MCF 10A (cell line): ENCODE measurements at regions not wholly inside any gene's neighbourhood (a gene's known extent, or its start where the extent isn't known, plus 50 kb on each side); places are given as distances from the start of the nearest gene placed in this dataset.

Experiments
- BruUV-seq: library from RNA; stranded (reverse); fragments of 400-500 nt; replicated peaks from 2 replicates; lab custom pipeline; 2021; lab: Mats Ljungman, UMichigan
- CTCF ChIA-PET: fragments of 300-600 bp; sonication (Branson Sonifier 250); formaldehyde crosslinking; extraction: SDS; loops from one replicate; lab custom pipeline; 2021; ENCODE audit warnings: antibody characterized with exemption, inconsistent platforms; lab: Yijun Ruan, JAX
- POLR2A ChIA-PET: fragments of 300-600, 350-650 bp; sonication (Branson Sonifier 250); formaldehyde crosslinking; extraction: SDS; loops from one replicate; lab custom pipeline; 2020; ENCODE audit warnings: antibody characterized with exemption, inconsistent platforms; lab: Yijun Ruan, JAX
- DNase-seq: peaks from one replicate; pipeline ENCODE4 v3.0.0-alpha.2; 2018; ENCODE audit not compliant: unreplicated experiment
- H3K27ac Mint-ChIP-seq: one replicate; pipeline ENCODE4 v1.8.0; 2022; ENCODE audit warnings: mild to moderate bottlenecking, low read depth, mixed read lengths; ENCODE audit not compliant: unreplicated experiment
- H3K27me3 Mint-ChIP-seq: one replicate; pipeline ENCODE4 v1.8.0; 2022; ENCODE audit warnings: mixed read lengths; ENCODE audit not compliant: insufficient read depth, unreplicated experiment
- H3K36me3 Mint-ChIP-seq: one replicate; pipeline ENCODE4 v1.8.0; 2022; ENCODE audit warnings: mild to moderate bottlenecking, moderate library complexity, mixed read lengths; ENCODE audit not compliant: insufficient read depth, unreplicated experiment
- H3K4me1 Mint-ChIP-seq: one replicate; pipeline ENCODE4 v1.8.0; 2022; ENCODE audit warnings: mixed read lengths; ENCODE audit not compliant: insufficient read depth, unreplicated experiment
- H3K4me3 Mint-ChIP-seq: one replicate; pipeline ENCODE4 v1.8.0; 2022; ENCODE audit warnings: mild to moderate bottlenecking, moderate library complexity, mixed read lengths; ENCODE audit not compliant: unreplicated experiment
- H3K9me3 Mint-ChIP-seq: one replicate; pipeline ENCODE4 v1.8.0; 2022; ENCODE audit warnings: mixed read lengths; ENCODE audit not compliant: unreplicated experiment
- intact Hi-C: fragments of 100-400 bp; cut with micrococcal nuclease; formaldehyde crosslinking; loops from 2 replicates; pipeline ENCODE4 v1.14.1; 2022
- TF ChIP-seq, protein P1 (sequence below): fragments of 200-600 bp; IDR thresholded peaks from one replicate; pipeline ENCODE4 v1.8.0; 2022; ENCODE audit warnings: antibody characterized with exemption, mild to moderate bottlenecking; ENCODE audit not compliant: unreplicated experiment

DNA sequence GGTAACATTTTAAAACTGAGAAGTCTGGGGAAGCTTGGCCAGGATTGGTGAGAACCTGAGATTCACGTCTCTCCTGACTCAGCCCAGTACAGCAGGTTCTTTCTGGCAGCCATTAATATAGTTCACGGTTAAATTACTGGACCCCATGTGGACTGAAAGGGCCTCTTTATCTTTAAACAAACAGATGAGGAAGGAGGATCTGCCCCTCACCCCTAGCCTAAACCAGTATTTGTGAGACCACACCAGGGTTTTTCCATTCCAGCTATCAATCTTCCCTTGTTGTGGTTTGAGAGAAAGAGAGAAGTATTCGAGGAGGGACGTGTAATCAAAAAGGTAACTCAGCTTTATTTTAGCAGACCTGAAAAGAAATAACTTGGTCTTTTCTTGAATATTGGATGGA, 137.1 kb downstream of the PROX1 start:
- no peaks in the 10 kb centered on the region for H3K9me3 Mint-ChIP-seq
- no peak overlapping the region for H3K27ac Mint-ChIP-seq
- peaks cover 8% of the 10 kb centered on the region for H3K27me3 Mint-ChIP-seq
- H3K36me3 Mint-ChIP-seq = no peaks in the 10 kb centered on the region
- DNase-seq = no peak
- intact Hi-C loops = loop anchor here (10.0 kb wide), 2 partner anchors 300 to 460 kb away; no protein-coding TSS in a partner anchor
- TF ChIP-seq, protein P1, sequence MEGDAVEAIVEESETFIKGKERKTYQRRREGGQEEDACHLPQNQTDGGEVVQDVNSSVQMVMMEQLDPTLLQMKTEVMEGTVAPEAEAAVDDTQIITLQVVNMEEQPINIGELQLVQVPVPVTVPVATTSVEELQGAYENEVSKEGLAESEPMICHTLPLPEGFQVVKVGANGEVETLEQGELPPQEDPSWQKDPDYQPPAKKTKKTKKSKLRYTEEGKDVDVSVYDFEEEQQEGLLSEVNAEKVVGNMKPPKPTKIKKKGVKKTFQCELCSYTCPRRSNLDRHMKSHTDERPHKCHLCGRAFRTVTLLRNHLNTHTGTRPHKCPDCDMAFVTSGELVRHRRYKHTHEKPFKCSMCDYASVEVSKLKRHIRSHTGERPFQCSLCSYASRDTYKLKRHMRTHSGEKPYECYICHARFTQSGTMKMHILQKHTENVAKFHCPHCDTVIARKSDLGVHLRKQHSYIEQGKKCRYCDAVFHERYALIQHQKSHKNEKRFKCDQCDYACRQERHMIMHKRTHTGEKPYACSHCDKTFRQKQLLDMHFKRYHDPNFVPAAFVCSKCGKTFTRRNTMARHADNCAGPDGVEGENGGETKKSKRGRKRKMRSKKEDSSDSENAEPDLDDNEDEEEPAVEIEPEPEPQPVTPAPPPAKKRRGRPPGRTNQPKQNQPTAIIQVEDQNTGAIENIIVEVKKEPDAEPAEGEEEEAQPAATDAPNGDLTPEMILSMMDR = no peak
- ChIA-PET POLR2A (interaction anchor here (0.5 kb wide), 1 partner anchor 499 kb away, joined by 3 read pairs; no protein-coding TSS in a partner anchor), CTCF (interaction anchor here (0.5 to 6.2 kb wide), 19 partner anchors 9 to 1918 kb away, joined by 3 to 138 read pairs (median 4); no protein-coding TSS in a partner anchor)
- H3K4me3 Mint-ChIP-seq = no peak overlapping the region
- BruUV-seq = no TSS peak
- peaks cover 6% of the 10 kb centered on the region for H3K4me1 Mint-ChIP-seq

DNA sequence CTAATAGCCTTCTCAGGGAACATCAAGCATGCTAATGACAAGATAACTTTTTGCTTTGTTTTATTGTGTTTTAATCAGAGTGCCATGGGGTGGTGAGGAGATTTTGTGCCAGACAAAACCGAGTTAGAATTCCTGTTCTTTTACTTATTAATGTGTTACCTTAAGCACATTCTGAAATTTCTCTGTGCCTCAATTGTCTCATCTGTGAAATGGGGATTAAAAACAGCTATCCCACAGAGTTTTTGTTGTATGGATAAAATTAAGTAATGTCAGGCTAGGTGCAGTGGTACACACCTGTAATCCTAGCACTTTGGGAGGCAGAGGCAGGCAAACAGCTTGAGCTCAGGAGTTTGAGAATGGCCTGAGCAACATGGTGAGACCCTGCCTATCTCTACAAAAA, 138.0 kb downstream of the PROX1 start:
- TF ChIP-seq, protein P1 = no peak
- Mint-ChIP-seq H3K4me1 (peaks cover 6% of the 10 kb centered on the region), H3K27ac (no peak overlapping the region), H3K9me3 (no peaks in the 10 kb centered on the region), H3K27me3 (peaks cover 15% of the 10 kb centered on the region), H3K4me3 (no peak overlapping the region), H3K36me3 (no peaks in the 10 kb centered on the region)
- intact Hi-C loops = loop anchor here (10.0 kb wide), 2 partner anchors 301 to 461 kb away; no protein-coding TSS in a partner anchor
- CTCF ChIA-PET = interaction anchor here (0.5 to 6.2 kb wide), 19 partner anchors 9 to 1020 kb away, joined by 3 to 138 read pairs (median 4); no protein-coding TSS in a partner anchor
- DNase-seq = no peak
- POLR2A ChIA-PET = interaction anchor here (0.6 to 1.2 kb wide), 3 partner anchors 29 to 877 kb away, joined by 3 read pairs; no protein-coding TSS in a partner anchor
- BruUV-seq = no TSS peak

DNA sequence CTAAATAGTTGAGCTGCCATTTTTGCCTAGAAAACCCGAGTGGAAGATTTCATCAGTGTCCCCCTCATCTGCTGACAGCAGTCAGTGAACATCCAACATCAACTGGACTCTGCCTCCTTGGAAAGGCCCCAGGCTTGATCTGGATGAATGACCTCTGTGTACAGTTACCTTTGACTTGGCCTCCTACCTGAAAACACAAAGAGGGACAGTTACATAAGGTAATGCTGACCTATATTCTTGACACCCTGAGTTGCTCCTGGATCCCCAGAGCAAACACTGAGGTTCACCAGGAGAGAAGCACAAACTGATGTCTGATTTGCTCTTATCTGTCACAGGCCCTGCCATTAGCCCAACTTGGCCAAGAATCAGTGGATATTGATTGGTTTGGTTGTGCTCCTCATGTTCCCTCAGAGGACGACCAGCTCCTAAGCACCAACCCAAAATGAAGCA, 138.9 kb downstream of the PROX1 start:
- intact Hi-C loops = loop anchor here (10.0 kb wide), 2 partner anchors 302 to 462 kb away; no protein-coding TSS in a partner anchor
- DNase-seq = no peak
- no TSS peak for BruUV-seq
- peaks cover 6% of the 10 kb centered on the region for H3K4me1 Mint-ChIP-seq
- H3K27ac Mint-ChIP-seq = no peak overlapping the region
- no peaks in the 10 kb centered on the region for H3K36me3 Mint-ChIP-seq
- ChIA-PET CTCF (interaction anchor here (0.6 to 6.2 kb wide), 12 partner anchors 11 to 1005 kb away, joined by 3 to 138 read pairs (median 3); no protein-coding TSS in a partner anchor), POLR2A (interaction anchor here (0.7 to 1.2 kb wide), 3 partner anchors 24 to 145 kb away, joined by 3 to 4 read pairs (median 3); no protein-coding TSS in a partner anchor)
- no peaks in the 10 kb centered on the region for H3K9me3 Mint-ChIP-seq
- H3K4me3 Mint-ChIP-seq = no peak overlapping the region
- TF ChIP-seq, protein P1 = no peak
- peaks cover 24% of the 10 kb centered on the region for H3K27me3 Mint-ChIP-seq

DNA sequence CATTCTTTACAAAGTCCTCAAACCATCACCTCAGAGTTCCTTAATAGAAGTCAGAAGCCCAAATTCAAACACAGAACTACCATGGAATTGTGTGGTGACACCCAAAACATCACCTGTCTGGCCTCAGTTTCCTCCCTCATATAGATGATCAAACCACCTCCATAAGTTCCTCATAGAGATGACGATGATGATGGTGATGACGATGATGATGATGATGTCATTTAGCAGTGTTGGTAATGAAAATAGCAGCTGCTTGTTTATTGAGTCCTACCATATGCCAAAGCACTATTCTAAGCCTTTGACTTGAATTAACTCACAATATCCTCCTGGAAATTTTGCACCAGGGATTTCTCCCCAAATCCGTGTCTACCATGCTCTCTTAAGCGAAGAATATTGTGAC, 139.9 kb downstream of the PROX1 start:
- Mint-ChIP-seq H3K27me3 (peaks cover 34% of the 10 kb centered on the region), H3K4me1 (peaks cover 6% of the 10 kb centered on the region), H3K36me3 (no peaks in the 10 kb centered on the region), H3K4me3 (no peak overlapping the region), H3K9me3 (no peaks in the 10 kb centered on the region), H3K27ac (no peak overlapping the region)
- ChIA-PET POLR2A (interaction anchor here (1.2 kb wide), 1 partner anchor 25 kb away, joined by 3 read pairs; no protein-coding TSS in a partner anchor), CTCF (interaction anchor here (1.2 kb wide), 1 partner anchor 36 kb away, joined by 3 read pairs; no protein-coding TSS in a partner anchor)
- TF ChIP-seq, protein P1 = no peak
- intact Hi-C loops = loop anchor here (10.0 kb wide), 2 partner anchors 303 to 463 kb away; no protein-coding TSS in a partner anchor
- DNase-seq = no peak
- BruUV-seq = no TSS peak
